PC-9 (cell line): ENCODE measurements at regions not wholly inside any gene's neighbourhood (a gene's known extent, or its start where the extent isn't known, plus 50 kb on each side); places are given as distances from the start of the nearest gene placed in this dataset.

Source experiments
- BruUV-seq: library from RNA; stranded (reverse); fragments of 400-500 nt; replicated peaks from 2 replicates; lab custom pipeline; 2021; lab: Mats Ljungman, UMichigan
- CTCF ChIA-PET: fragments of 300-600 bp; sonication (Branson Sonifier 250); formaldehyde crosslinking; loops from one replicate; lab custom pipeline; 2022; ENCODE audit warnings: antibody characterized with exemption; lab: Charles Lee
- POLR2A ChIA-PET: fragments of 300-600 bp; sonication (Branson Sonifier 250); formaldehyde crosslinking; loops from one replicate; lab custom pipeline; 2022; ENCODE audit warnings: antibody characterized with exemption; ENCODE audit not compliant: unreplicated experiment; lab: Charles Lee
- DNase-seq, 2 experiments: peaks; one replicate each; pipeline versions ENCODE4 v3.0.0 to v3.0.0-alpha.2; 2015 to 2022; ENCODE audit warnings: mixed read lengths in 1 of 2
- H2AFZ ChIP-seq: fragments of 200-600 bp; sonication (generic); 2 replicates; pipeline ENCODE4 v1.8.1; 2017; ENCODE audit warnings: antibody characterized with exemption
- H3F3A ChIP-seq: fragments of 200-600 bp; sonication (generic); 2 replicates; pipeline ENCODE4 v1.8.1; 2017; ENCODE audit warnings: antibody characterized with exemption, mild to moderate bottlenecking, low read depth; ENCODE audit not compliant: insufficient read depth
- H3K27ac ChIP-seq: fragments of 200-600 bp; sonication (generic); 2 replicates; pipeline ENCODE4 v1.6.1; 2016; ENCODE audit warnings: mixed run types
- H3K27me3 ChIP-seq: fragments of 200-600 bp; sonication (generic); 2 replicates; pipeline ENCODE4 v1.6.1; 2016; ENCODE audit warnings: low read depth, mixed run types; ENCODE audit not compliant: insufficient read depth
- H3K36me3 ChIP-seq: fragments of 200-600 bp; sonication (generic); 2 replicates; pipeline ENCODE4 v1.6.1; 2016; ENCODE audit warnings: low read depth, mixed run types
- H3K4me1 ChIP-seq: fragments of 200-600 bp; sonication (generic); replicated peaks from 2 replicates; pipeline ENCODE4 v1.6.1; 2016; ENCODE audit warnings: mixed run types; ENCODE audit not compliant: insufficient read depth
- H3K4me2 ChIP-seq: fragments of 200-600 bp; sonication (generic); 2 replicates; pipeline ENCODE4 v1.6.1; 2017; ENCODE audit warnings: mixed run types
- H3K4me3 ChIP-seq: fragments of 200-600 bp; sonication (generic); 2 replicates; pipeline ENCODE4 v1.6.1; 2016; ENCODE audit warnings: mixed run types
- H3K79me2 ChIP-seq: fragments of 200-600 bp; sonication (generic); 2 replicates; pipeline ENCODE4 v1.6.1; 2017; ENCODE audit warnings: low read depth, mixed run types
- H3K9me2 ChIP-seq: fragments of 200-600 bp; sonication (generic); 2 replicates; pipeline ENCODE4 v1.8.1; 2017; ENCODE audit warnings: mild to moderate bottlenecking; ENCODE audit not compliant: insufficient read depth
- H3K9me3 ChIP-seq: fragments of 200-600 bp; sonication (generic); 2 replicates; pipeline ENCODE4 v1.8.1; 2016; ENCODE audit warnings: low read depth; ENCODE audit not compliant: insufficient read depth
- H4K20me1 ChIP-seq: fragments of 200-600 bp; sonication (generic); 2 replicates; pipeline ENCODE4 v1.8.1; 2017; ENCODE audit not compliant: insufficient read depth
- EZH2 ChIP-seq: fragments of 200-600 bp; sonication (generic); IDR thresholded peaks from 2 replicates; pipeline ENCODE4 v1.8.0; 2017; ENCODE audit warnings: antibody characterized with exemption, low read depth
- intact Hi-C: fragments of 100-400 bp; cut with micrococcal nuclease; formaldehyde crosslinking; loops from one replicate; pipeline ENCODE4 v1.10.0; 2022; ENCODE audit not compliant: unreplicated experiment
- TF ChIP-seq, protein P1 (sequence below): fragments of 200-600 bp; sonication (generic); conservative IDR thresholded peaks from 2 replicates; pipeline ENCODE4 v1.6.1; 2017; ENCODE audit warnings: mixed run types, antibody characterized with exemption, mild to moderate bottlenecking, moderate library complexity

DNA sequence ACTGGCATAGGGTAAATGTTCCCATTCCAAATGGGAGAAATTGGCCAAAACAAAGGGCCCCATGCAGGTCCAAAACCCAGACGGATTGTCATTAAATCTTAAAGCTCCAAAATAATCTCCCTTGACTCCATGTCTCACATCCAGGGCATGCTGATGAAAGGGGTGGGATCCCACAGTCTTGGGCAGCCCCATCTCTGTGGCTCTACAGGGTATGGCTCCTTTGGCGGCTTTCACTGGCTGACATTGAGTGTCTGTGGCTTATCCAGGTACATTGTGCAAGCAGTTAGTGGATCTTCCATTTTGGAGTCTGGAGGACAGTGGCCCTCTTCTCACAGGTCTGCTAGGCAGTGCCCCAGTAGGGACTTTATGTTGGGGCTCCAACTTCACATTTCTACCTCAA lies 772.9 kb upstream of the INTU start:
- intact Hi-C loops = loop anchor here (10.0 kb wide), 1 partner anchor 1545 kb away; the partner anchor contains the start of gene FAT4
- CTCF ChIA-PET = no interaction called here
- BruUV-seq = no TSS peak
- H3K79me2 ChIP-seq = no peaks in the 10 kb centered on the region
- H3K9me2 ChIP-seq = no peaks in the 10 kb centered on the region; the same call in 1 of the 2 replicates
- H2AFZ ChIP-seq = no peak overlapping the region
- POLR2A ChIA-PET = no interaction called here
- no peaks in the 10 kb centered on the region for H4K20me1 ChIP-seq
- no peak overlapping the region for H3K27ac ChIP-seq
- TF ChIP-seq EZH2 = no peak
- TF ChIP-seq, protein P1, sequence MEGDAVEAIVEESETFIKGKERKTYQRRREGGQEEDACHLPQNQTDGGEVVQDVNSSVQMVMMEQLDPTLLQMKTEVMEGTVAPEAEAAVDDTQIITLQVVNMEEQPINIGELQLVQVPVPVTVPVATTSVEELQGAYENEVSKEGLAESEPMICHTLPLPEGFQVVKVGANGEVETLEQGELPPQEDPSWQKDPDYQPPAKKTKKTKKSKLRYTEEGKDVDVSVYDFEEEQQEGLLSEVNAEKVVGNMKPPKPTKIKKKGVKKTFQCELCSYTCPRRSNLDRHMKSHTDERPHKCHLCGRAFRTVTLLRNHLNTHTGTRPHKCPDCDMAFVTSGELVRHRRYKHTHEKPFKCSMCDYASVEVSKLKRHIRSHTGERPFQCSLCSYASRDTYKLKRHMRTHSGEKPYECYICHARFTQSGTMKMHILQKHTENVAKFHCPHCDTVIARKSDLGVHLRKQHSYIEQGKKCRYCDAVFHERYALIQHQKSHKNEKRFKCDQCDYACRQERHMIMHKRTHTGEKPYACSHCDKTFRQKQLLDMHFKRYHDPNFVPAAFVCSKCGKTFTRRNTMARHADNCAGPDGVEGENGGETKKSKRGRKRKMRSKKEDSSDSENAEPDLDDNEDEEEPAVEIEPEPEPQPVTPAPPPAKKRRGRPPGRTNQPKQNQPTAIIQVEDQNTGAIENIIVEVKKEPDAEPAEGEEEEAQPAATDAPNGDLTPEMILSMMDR = no peak
- no peak for DNase-seq
- no peaks in the 10 kb centered on the region for H3F3A ChIP-seq
- H3K4me3 ChIP-seq = no peak overlapping the region
- H3K36me3 ChIP-seq = no peaks in the 10 kb centered on the region
- H3K9me3 ChIP-seq = peaks cover 8% of the 10 kb centered on the region; the same call in 1 of the 2 replicates
- no peak overlapping the region for H3K4me2 ChIP-seq
- no peaks in the 10 kb centered on the region for H3K27me3 ChIP-seq
- no peaks in the 10 kb centered on the region for H3K4me1 ChIP-seq

GRCh38 chr4:126860308-126860707 lies 772.4 kb upstream of the INTU start:
- POLR2A ChIA-PET = no interaction called here
- TF ChIP-seq, protein P1 = no peak
- TF ChIP-seq EZH2 = no peak
- BruUV-seq = no TSS peak
- Histone ChIP-seq H3K4me3 (no peak overlapping the region), H2AFZ (no peak overlapping the region), H3F3A (no peaks in the 10 kb centered on the region), H4K20me1 (no peaks in the 10 kb centered on the region), H3K27me3 (no peaks in the 10 kb centered on the region), H3K9me3 (peaks cover 8% of the 10 kb centered on the region; the same call in 1 of the 2 replicates), H3K9me2 (no peaks in the 10 kb centered on the region; the same call in 1 of the 2 replicates), H3K79me2 (no peaks in the 10 kb centered on the region), H3K4me1 (no peaks in the 10 kb centered on the region), H3K4me2 (no peak overlapping the region), H3K36me3 (no peaks in the 10 kb centered on the region), H3K27ac (no peak overlapping the region)
- CTCF ChIA-PET = no interaction called here
- DNase-seq = no peak
- intact Hi-C loops = no loop called here

DNA sequence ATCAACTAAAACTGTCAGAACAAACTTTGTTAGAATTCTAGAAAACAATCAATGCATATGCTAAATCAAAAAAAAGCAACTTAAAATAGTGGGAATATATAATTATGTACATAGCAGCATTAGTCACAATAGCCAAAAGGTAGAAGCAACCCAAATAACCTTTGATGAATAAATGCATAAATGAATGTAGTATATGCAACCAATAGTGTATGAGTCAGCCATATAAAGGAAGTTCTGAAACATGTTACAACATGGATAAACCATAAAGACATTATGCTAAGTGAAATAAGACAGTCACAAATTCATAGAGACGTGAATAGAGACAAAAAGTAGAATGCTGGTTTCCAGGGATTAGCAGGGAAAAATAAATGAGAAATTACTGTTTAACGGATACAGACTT lies 762.8 kb upstream of the INTU start:
- POLR2A ChIA-PET = no interaction called here
- no peak for DNase-seq
- Histone ChIP-seq H3K36me3 (no peaks in the 10 kb centered on the region), H3K4me3 (no peak overlapping the region), H3K79me2 (no peaks in the 10 kb centered on the region), H3K4me1 (no peaks in the 10 kb centered on the region), H3F3A (no peaks in the 10 kb centered on the region), H3K27me3 (no peaks in the 10 kb centered on the region), H3K9me3 (0 out of 2 replicates have a peak, but pooled peaks cover 8% of the 10 kb centered on the region), H3K4me2 (no peak overlapping the region), H3K9me2 (no peaks in the 10 kb centered on the region), H4K20me1 (no peaks in the 10 kb centered on the region), H3K27ac (no peak overlapping the region), H2AFZ (no peak overlapping the region)
- intact Hi-C loops = no loop called here
- CTCF ChIA-PET = no interaction called here
- TF ChIP-seq, protein P1 = no peak
- no peak for TF ChIP-seq EZH2
- BruUV-seq = no TSS peak
